ENCODE measurements at regions not wholly inside any gene's neighbourhood (a gene's known extent, or its start where the extent isn't known, plus 50 kb on each side); places are given as distances from the start of the nearest gene placed in this dataset.

GRCh38 chr9:108466304-108466703 is 389.5 kb downstream of the ACTL7B start:
- POLR2A ChIA-PET (ENCODE audit: unreplicated experiment) = no interaction called here
- intact Hi-C loops (cut with micrococcal nuclease) = no loop called here

GRCh38 chr9:108463932-108464606 is 391.7 kb downstream of the ACTL7B start:
- no peak for TF ChIP-seq EZH2 (IDR thresholded peaks at IDR 0.05; ENCODE audit: low read length, unreplicated experiment)
- no peak for TF ChIP-seq CTCF (conservative IDR thresholded peaks at IDR 0.05; ENCODE audit: low read depth, low read length)
- no peak for TF ChIP-seq EZH2phosphoT487 (IDR thresholded peaks at IDR 0.05; ENCODE audit: borderline replicate concordance, low read length)
- ChIA-PET POLR2A (ENCODE audit: unreplicated experiment) (no interaction called here), CTCF (no interaction called here)

More at GRCh38 chr9:108466304-108466703, 389.5 kb downstream of the ACTL7B start:
- no peak overlapping the region for H3K27ac ChIP-seq (ENCODE audit: low read length)
- CTCF ChIA-PET = no interaction called here
- DNase-seq (no peak), ATAC-seq (no peak)
- H3K9ac ChIP-seq (ENCODE audit: low read length) = no peak overlapping the region
- no peaks in the 10 kb centered on the region for H3K36me3 ChIP-seq (ENCODE audit: low read depth, low read length)
- no peak overlapping the region for H2AFZ ChIP-seq (ENCODE audit: low read length)
- H3K4me3 ChIP-seq (ENCODE audit: low read length) = no peak overlapping the region
- H3K9me2 ChIP-seq (replicated peaks; ENCODE audit: low read length) = no peaks in the 10 kb centered on the region
- no peaks in the 10 kb centered on the region for H3K27me3 ChIP-seq (ENCODE audit: low read length)
- TF ChIP-seq EZH2phosphoT487 (IDR thresholded peaks at IDR 0.05; ENCODE audit: borderline replicate concordance, low read length) (no peak), EZH2 (IDR thresholded peaks at IDR 0.05; ENCODE audit: low read length, unreplicated experiment) (no peak), CTCF (conservative IDR thresholded peaks at IDR 0.05; ENCODE audit: low read depth, low read length) (no peak)
- H3F3A ChIP-seq (ENCODE audit: low read length, unreplicated experiment) = no peaks in the 10 kb centered on the region
- no peak overlapping the region for H3K4me2 ChIP-seq (ENCODE audit: low read length)
- no peaks in the 10 kb centered on the region for H4K20me1 ChIP-seq (ENCODE audit: low read length)
- H3K9me3 ChIP-seq (ENCODE audit: low read length) = no peaks in the 10 kb centered on the region
- BruUV-seq (replicated peaks) = no TSS peak
- H3K79me2 ChIP-seq (ENCODE audit: low read length) = no peaks in the 10 kb centered on the region
- H3K4me1 ChIP-seq (ENCODE audit: insufficient read depth, low read length) = peaks cover 31% of the 10 kb centered on the region

DNA sequence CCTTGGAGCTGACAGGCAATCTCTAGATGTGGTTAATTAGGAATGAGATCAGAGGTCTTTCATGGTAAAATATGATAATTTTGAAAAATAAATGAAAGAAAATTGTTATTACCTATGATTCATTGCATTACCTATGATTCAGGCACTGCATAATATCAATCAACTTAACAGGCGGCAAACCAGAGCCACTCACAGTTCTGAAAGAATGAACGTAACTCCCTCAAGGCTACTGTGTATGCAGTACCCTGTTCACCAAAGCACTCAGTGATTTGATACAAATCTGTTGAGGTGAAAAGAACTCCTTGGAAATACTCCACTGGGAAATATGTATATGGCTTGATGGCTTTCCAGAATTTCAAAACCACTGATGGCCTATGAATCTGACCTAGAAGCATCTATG is 398.9 kb downstream of the ACTL7B start:
- TF ChIP-seq EZH2 (IDR thresholded peaks at IDR 0.05; ENCODE audit: low read length, unreplicated experiment) (no peak), CTCF (conservative IDR thresholded peaks at IDR 0.05; ENCODE audit: low read depth, low read length) (no peak), EZH2phosphoT487 (IDR thresholded peaks at IDR 0.05; ENCODE audit: borderline replicate concordance, low read length) (no peak)
- Histone ChIP-seq H3K27ac (ENCODE audit: low read length) (no peak overlapping the region), H3F3A (ENCODE audit: low read length, unreplicated experiment) (no peaks in the 10 kb centered on the region), H3K9me2 (replicated peaks; ENCODE audit: low read length) (no peaks in the 10 kb centered on the region), H3K36me3 (ENCODE audit: low read depth, low read length) (no peaks in the 10 kb centered on the region), H3K9me3 (ENCODE audit: low read length) (no peaks in the 10 kb centered on the region), H3K4me2 (ENCODE audit: low read length) (no peak overlapping the region), H3K27me3 (ENCODE audit: low read length) (no peaks in the 10 kb centered on the region), H3K9ac (ENCODE audit: low read length) (no peak overlapping the region), H3K79me2 (ENCODE audit: low read length) (no peaks in the 10 kb centered on the region), H2AFZ (ENCODE audit: low read length) (no peak overlapping the region), H3K4me3 (ENCODE audit: low read length) (no peak overlapping the region), H3K4me1 (ENCODE audit: insufficient read depth, low read length) (no peaks in the 10 kb centered on the region), H4K20me1 (ENCODE audit: low read length) (no peaks in the 10 kb centered on the region)
- ATAC-seq (no peak), DNase-seq (no peak)
- POLR2A ChIA-PET (ENCODE audit: unreplicated experiment) = no interaction called here
- intact Hi-C loops (cut with micrococcal nuclease) = no loop called here
- no TSS peak for BruUV-seq (replicated peaks)
- CTCF ChIA-PET = no interaction called here

More at GRCh38 chr9:108463932-108464606, 391.7 kb downstream of the ACTL7B start:
- Histone ChIP-seq H3K9ac (ENCODE audit: low read length) (no peak overlapping the region), H3F3A (ENCODE audit: low read length, unreplicated experiment) (no peaks in the 10 kb centered on the region), H3K27ac (ENCODE audit: low read length) (no peak overlapping the region), H4K20me1 (ENCODE audit: low read length) (no peaks in the 10 kb centered on the region), H3K36me3 (ENCODE audit: low read depth, low read length) (no peaks in the 10 kb centered on the region), H3K9me3 (ENCODE audit: low read length) (no peaks in the 10 kb centered on the region), H3K4me2 (ENCODE audit: low read length) (no peak overlapping the region), H3K4me3 (ENCODE audit: low read length) (no peak overlapping the region), H3K4me1 (ENCODE audit: insufficient read depth, low read length) (peaks cover 19% of the 10 kb centered on the region), H3K79me2 (ENCODE audit: low read length) (no peaks in the 10 kb centered on the region), H3K9me2 (replicated peaks; ENCODE audit: low read length) (no peaks in the 10 kb centered on the region), H3K27me3 (ENCODE audit: low read length) (no peaks in the 10 kb centered on the region), H2AFZ (ENCODE audit: low read length) (no peak overlapping the region)
- DNase-seq = no peak
- ATAC-seq = no peak
- intact Hi-C loops (cut with micrococcal nuclease) = no loop called here
- BruUV-seq (replicated peaks) = no TSS peak
